Psoas muscle (tissue), 7 donors: ENCODE measurements at regions not wholly inside any gene's neighbourhood (a gene's known extent, or its start where the extent isn't known, plus 50 kb on each side); places are given as distances from the start of the nearest gene placed in this dataset.
"Not testable (repeated sequence)": the region's sequence is repeated elsewhere in the genome, so short reads cannot be mapped to it uniquely, and the experiment has no call there.

Source experiments
- ATAC-seq, 4 donors: fragments of 200-7000 bp; cut with Tn5 transposase; one replicate each; pipeline ENCODE4 v1.9.1; 2020; ENCODE audit warnings: moderate library complexity in 3 of 4, mild to moderate bottlenecking in 2 of 4
- DNase-seq, 2 donors: peaks; one replicate each; pipeline ENCODE4 v3.0.0-alpha.2; 2020
- H3K27ac ChIP-seq: fragments of 200-600 bp; one replicate; pipeline ENCODE4 v1.8.0; 2022
- H3K27me3 ChIP-seq, 3 donors: fragments of 200-600 bp in 1 of 3; one replicate each; pipeline versions ENCODE4 v1.6.1 to v1.8.0; 2013 to 2022; ENCODE audit warnings: low read length in 2 of 3, mild to moderate bottlenecking in 2 of 3, moderate library complexity in 1 of 3; ENCODE audit not compliant: insufficient read depth in 3 of 3
- H3K36me3 ChIP-seq, 2 donors: fragments of 200-600 bp in 1 of 2; one replicate each; pipeline versions ENCODE4 v1.6.1 to v1.8.0; 2013 to 2022; ENCODE audit warnings: low read depth in 1 of 2, mild to moderate bottlenecking in 1 of 2, moderate library complexity in 1 of 2; ENCODE audit not compliant: insufficient read depth in 1 of 2
- H3K4me1 ChIP-seq: fragments of 200-600 bp; one replicate; pipeline ENCODE4 v1.8.0; 2022
- H3K4me3 ChIP-seq: fragments of 200-600 bp; one replicate; pipeline ENCODE4 v1.8.0; 2022; ENCODE audit warnings: mild to moderate bottlenecking
- H3K9me3 ChIP-seq: fragments of 200-600 bp; one replicate; pipeline ENCODE4 v1.8.0; 2022
- CTCF ChIP-seq: fragments of 200-600 bp; IDR thresholded peaks from one replicate; pipeline ENCODE4 v1.8.0; 2022; ENCODE audit warnings: antibody characterized with exemption
- WGBS, 3 donors: extraction: QIAGEN DNeasy Blood & Tissue Kit; methylation state at CpG; one replicate each; pipeline versions ENCODE4 v1.1.6 to v1.1.7; 2013; 5-methylcytosine and 5-hydroxymethylcytosine counted together
- intact Hi-C, 2 donors: fragments of 100-400 bp; cut with DNase I; formaldehyde crosslinking; loops; one replicate each; pipeline versions ENCODE4 v1.11.0 to v1.14.2; 2022
- donor health status: healthy with polysubstance abuse.
- donor health status: DM: no; HTN: no; CAD: no; lungs with moderate emphysema.
- donor health status: Bipolar disorder and iron deficiency.
- donor health status: healthy.
- donor health status: DM: yes; HTN: yes; CAD: no.
- donor health status: DM: no; HTN: no; CAD: no.
- donor health status: DM: yes; HTN: yes; CAD: no.

GRCh38 chr6:139519571-139520031, 145.2 kb upstream of the CITED2 start:
- Histone ChIP-seq H3K9me3 (no peaks in the 10 kb centered on the region), H3K4me3 (no peak overlapping the region), H3K4me1 (peaks cover 18% of the 10 kb centered on the region), H3K27ac (peak overlapping the region; percentile 58), H3K36me3 (no peaks in the 10 kb centered on the region), H3K27me3 (no peaks in the 10 kb centered on the region)
- intact Hi-C loops, result loop anchor here in 1 of 2 donors (10.0 kb wide), 1 partner anchor 145 kb away; the partner anchor contains the start of gene CITED2
- ATAC-seq, result peak; percentile 57 to 69 (median 66)
- 86 to 93% (median 88%) methylated on average over 5 of the region's 5 CpGs for WGBS, 3 donors
- no peak for TF ChIP-seq CTCF
- DNase-seq, result no peak

- no peaks in the 10 kb centered on the region for H3K36me3 ChIP-seq
- peaks cover 18% of the 10 kb centered on the region for H3K4me1 ChIP-seq
- DNase-seq (no peak), ATAC-seq (no peak)
- H3K9me3 ChIP-seq, result no peaks in the 10 kb centered on the region
- no peaks in the 10 kb centered on the region for H3K27me3 ChIP-seq
- no peak overlapping the region for H3K4me3 ChIP-seq
- no peak for TF ChIP-seq CTCF
- intact Hi-C loops, result loop anchor here in 1 of 2 donors (10.0 kb wide), 1 partner anchor 144 kb away; the partner anchor contains the start of gene CITED2
- H3K27ac ChIP-seq, result peak overlapping the region; percentile 58
- WGBS, 3 donors, result 90 to 95% (median 93%) methylated on average over 5 of the region's 5 CpGs
These were observed 144.6 kb upstream of the CITED2 start for GRCh38 chr6:139519097-139519496.

GRCh38 chr6:139518556-139519091, 144.2 kb upstream of the CITED2 start:
- no peak for DNase-seq
- H3K27me3 ChIP-seq, result no peaks in the 10 kb centered on the region
- no peaks in the 10 kb centered on the region for H3K36me3 ChIP-seq
- no peak for ATAC-seq
- intact Hi-C loops, result loop anchor here in 1 of 2 donors (10.0 kb wide), 1 partner anchor 144 kb away; the partner anchor contains the start of gene CITED2
- no peak overlapping the region for H3K27ac ChIP-seq
- H3K9me3 ChIP-seq, result no peaks in the 10 kb centered on the region
- no peak overlapping the region for H3K4me3 ChIP-seq
- peaks cover 18% of the 10 kb centered on the region for H3K4me1 ChIP-seq
- 93 to 96% (median 94%) methylated on average over 12 of the region's 12 CpGs for WGBS, 3 donors
- no peak for TF ChIP-seq CTCF

GRCh38 chr6:139517998-139518555, 143.6 kb upstream of the CITED2 start:
- not testable (repeated sequence) for H3K27ac ChIP-seq, H3K9me3 ChIP-seq, H3K4me3 ChIP-seq, ATAC-seq, H3K36me3 ChIP-seq, H3K27me3 ChIP-seq, DNase-seq
- WGBS, 3 donors, result 88 to 97% (median 91%) methylated on average over 13 to 14 of the region's 14 CpGs
- intact Hi-C loops, result loop anchor here in 1 of 2 donors (10.0 kb wide), 1 partner anchor 143 kb away; the partner anchor contains the start of gene CITED2
- peaks cover 18% of the 10 kb centered on the region for H3K4me1 ChIP-seq

GRCh38 chr6:139515511-139515910, 141.1 kb upstream of the CITED2 start:
- H3K4me1 ChIP-seq, result peaks cover 26% of the 10 kb centered on the region
- intact Hi-C loops, result loop anchor here in 1 of 2 donors (10.0 kb wide), 1 partner anchor 141 kb away; the partner anchor contains the start of gene CITED2
- no peak for DNase-seq
- H3K36me3 ChIP-seq, result no peaks in the 10 kb centered on the region
- H3K27ac ChIP-seq, result no peak overlapping the region
- no peak for ATAC-seq
- WGBS, 3 donors, result 37 to 52% (median 46%) methylated on average over 3 of the region's 3 CpGs
- H3K27me3 ChIP-seq, result no peaks in the 10 kb centered on the region
- TF ChIP-seq CTCF, result no peak
- no peak overlapping the region for H3K4me3 ChIP-seq
- H3K9me3 ChIP-seq, result no peaks in the 10 kb centered on the region
